ENCODE measurements at regions not wholly inside any gene's neighbourhood (a gene's known extent, or its start where the extent isn't known, plus 50 kb on each side); places are given as distances from the start of the nearest gene placed in this dataset.
A peak's percentile ranks its signal among the peaks of the same experiment; 100 is the strongest.
"Not testable (repeated sequence)": the region's sequence is repeated elsewhere in the genome, so short reads cannot be mapped to it uniquely, and the experiment has no call there.

DNA sequence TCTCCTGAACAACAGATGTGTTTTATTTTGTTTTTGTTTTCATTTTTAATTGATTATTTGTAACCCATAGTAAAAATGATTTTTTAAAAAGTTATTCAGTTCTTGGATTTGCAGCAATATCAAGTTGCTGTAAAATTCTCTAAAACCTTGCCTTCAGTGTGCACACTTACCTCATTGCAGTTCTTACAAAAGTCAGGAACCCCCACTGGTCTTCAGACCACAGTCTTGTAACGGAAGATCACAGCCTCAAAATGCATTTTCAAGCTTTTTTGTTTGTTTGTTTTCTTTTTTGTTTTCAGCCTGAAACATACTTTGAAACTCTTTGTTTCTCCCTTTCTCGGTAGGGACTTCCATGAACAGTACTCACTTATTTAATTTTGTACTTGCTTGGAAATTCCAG lies 1012.8 kb upstream of the GYPC start:
- no peak for DNase-seq

DNA sequence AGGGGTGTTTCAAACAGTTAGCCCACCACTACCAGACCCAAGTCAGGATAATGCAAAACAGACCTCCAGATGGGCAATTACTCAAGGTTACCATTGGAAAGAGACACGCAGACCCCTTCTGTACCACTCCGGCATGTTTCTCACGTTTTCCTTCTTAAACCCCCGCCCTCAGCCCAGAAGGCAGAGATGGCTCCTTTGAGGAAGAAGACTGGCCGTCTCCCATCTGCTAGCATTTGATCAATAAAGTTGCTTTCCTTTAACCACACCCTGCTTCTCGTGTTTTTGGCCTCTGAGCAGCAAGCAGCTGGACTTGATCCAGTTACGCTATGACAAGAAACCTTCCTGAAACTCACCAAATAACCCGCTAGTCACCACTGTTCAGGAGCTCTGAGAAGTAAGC lies 1012.4 kb upstream of the GYPC start:
- DNase-seq = peak; percentile 47

DNA sequence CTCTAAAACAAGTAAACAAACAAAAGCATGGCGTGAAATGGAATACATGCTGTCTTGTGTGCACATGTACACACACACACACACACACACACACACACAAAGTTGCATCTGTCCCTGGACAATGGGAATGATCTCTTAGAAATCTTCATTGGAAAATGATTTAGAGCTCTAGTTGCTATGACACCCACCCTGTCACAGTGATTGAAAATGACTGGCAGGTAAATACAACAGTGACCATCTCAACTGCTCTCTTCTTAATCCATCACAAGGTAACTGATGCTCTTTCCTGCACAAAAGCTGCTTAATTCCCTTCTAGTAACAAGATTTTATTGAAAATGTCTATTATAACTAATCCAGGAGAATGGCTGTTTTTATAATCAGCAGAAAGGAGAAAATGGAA lies 1011.7 kb upstream of the GYPC start:
- DNase-seq = no peak

DNA sequence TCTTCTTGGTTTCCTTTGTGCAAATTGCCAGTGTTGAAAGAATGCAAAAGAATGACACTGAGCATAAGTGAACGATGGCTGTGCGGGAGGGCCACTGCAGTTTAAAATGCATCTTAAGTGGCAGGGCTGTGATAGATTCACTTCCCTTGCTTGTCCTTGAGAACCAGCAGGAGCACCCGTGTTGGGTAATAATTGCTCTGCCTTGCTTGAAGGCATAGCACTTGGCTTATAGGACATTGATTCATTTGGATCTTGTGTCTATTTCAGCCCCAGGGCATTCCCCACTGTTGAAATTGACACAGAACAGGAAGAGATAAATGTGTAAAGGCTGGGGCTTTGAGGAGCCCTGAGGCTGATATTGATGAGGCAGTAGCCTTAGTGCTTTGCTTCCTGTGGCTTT lies 1003.7 kb upstream of the GYPC start:
- no peak for DNase-seq

DNA sequence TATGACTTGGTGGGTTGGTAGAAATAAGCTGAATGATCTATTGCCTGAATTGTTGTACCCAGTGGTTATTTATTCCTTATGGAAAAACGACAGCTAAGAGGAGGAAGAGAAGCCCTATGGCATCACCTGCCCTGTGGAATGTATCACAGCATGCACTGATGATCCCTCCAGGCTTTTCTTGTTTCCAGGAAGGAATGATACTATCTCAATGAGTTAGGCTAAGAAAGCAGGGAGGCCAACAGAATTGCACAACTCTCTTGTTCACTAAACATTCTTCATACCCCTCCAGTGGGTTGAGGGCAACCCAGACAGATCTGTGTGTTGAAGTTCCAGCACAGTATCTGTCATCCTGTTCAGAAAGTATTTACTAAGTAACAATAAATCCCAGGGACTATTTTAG lies 1001.7 kb upstream of the GYPC start:
- no peak for DNase-seq

DNA sequence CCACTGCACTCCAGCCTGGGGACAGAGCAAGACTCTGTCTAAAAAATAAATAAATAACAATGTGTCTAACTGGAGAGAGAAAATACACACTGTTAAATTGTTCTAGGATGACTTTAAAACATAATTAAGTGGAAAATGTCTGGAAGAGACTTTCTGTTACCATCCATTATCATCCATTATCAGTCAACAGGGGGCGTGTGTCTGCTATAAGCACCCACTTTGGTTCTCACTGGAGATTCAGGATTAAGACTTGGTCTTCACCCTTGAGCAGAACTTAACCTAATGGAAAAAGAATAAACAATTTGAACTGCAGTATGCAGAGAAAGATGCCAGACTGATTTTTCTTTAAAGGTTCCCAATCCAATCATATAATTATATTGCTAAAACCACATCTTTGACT lies 999.8 kb upstream of the GYPC start:
- DNase-seq = no peak

DNA sequence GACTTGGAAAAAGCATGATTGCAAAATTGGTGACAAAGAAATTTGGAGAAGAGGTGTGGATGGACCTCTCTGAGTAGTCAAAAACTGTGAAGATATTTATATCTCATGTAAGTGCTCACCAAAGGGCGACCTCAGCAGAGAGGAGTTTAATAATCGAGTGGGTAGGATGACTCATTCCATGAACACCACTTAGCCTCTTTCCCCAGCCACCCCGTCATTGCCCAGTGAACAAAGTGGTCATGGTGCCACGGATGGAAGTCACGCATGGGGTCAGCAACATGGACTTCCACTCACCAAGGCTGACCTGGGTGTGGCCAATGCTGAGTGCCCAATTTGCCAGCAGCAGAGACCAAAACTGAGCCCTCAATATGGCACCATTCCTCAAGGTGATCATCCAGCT lies 997.4 kb upstream of the GYPC start:
- no peak for DNase-seq

DNA sequence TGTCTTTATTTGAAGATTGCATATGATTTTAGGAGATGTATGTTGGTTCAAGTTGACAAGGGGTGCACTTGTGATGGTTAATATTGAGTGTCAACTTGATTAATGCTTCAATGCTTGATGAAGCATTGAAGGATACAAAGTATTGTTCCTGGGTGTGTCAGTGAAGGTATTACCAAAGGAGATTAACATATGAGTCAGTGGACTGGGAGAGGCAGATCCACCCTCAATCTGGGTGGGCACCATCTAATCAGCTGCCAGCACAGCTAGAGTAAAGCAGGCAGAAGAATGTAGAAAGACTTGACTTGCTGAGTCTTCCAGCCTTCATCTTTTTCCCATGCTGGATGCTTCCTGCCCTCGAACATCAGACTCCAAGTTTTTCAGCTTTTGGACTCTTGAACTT lies 995.6 kb upstream of the GYPC start:
- DNase-seq = not testable (repeated sequence)

DNA sequence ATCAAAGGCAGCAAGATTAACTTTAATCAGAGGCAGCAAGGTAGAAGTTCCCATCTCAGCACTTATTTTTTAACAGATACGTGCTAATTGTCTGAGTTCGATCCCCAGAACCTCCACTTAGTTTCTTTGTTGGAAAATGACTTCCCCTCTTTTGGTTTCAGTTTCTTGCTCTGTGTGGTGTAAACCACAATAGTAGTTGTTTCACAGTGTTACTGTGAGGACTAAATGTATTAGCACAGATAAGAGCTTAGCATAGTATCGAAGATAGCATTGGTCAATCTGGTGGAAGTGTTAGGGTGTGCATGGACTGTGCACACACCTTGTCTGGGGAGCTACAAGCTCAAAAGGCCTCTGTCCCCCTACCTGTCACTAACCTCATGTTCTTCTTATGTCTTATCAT lies 988.3 kb upstream of the GYPC start:
- no peak for DNase-seq

DNA sequence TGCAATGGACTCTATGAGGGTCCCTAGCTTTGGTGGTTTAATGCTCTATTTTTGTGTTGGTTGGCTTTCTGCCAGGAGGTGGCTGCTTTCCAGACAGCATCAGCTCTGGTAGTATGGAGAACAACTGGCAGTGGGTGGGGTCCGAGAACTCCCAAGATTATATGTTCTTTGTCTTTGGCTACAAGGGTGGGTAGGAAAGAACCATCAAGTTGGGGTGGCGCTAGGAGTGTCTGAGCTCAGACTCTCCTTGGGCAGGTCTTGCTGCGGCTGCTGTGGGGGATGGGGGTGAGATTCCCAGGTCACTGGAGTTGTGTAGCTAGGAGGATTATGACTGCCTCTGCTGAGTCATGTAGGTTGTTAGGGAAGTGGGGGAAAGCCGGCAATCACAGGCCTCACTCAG lies 976.1 kb upstream of the GYPC start:
- no peak for DNase-seq

DNA sequence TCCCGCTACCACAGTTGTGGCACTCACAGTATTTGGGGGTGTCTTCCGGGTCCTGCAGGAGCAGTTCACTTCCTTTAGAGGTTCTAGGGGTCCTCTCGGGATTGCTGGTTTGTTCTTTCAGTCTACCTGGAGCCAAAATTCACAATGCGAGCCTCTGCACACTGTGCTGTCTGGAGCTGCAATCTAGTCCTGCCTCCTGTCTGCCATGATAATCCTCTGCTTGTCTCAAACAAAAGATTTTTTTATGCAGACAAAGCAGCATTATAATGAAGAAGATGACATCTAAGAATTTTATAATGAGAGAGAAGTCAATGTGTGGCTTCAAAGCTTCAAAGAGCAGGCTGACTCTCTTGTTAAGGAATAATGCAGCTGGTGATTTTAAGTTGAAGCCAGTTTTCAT lies 975.1 kb upstream of the GYPC start:
- no peak for DNase-seq

DNA sequence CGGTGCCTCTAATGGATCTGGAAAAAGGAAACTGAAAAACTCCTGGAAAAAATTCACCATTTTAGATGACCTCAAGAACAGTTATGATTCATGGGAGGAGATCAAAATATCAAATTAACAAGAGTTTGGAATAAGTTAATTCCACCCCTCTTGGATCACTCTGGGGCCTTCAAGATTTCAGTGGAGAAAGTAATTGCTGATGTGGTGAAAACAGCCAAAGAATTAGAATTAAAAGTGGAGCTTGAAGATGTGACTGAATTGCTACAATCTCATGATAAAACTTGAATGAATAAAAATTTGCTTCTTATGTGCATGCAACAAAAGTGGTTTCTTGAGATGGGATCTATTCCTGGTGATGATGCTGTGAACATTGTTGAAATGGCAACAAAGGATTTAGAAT lies 974.4 kb upstream of the GYPC start:
- DNase-seq = no peak

DNA sequence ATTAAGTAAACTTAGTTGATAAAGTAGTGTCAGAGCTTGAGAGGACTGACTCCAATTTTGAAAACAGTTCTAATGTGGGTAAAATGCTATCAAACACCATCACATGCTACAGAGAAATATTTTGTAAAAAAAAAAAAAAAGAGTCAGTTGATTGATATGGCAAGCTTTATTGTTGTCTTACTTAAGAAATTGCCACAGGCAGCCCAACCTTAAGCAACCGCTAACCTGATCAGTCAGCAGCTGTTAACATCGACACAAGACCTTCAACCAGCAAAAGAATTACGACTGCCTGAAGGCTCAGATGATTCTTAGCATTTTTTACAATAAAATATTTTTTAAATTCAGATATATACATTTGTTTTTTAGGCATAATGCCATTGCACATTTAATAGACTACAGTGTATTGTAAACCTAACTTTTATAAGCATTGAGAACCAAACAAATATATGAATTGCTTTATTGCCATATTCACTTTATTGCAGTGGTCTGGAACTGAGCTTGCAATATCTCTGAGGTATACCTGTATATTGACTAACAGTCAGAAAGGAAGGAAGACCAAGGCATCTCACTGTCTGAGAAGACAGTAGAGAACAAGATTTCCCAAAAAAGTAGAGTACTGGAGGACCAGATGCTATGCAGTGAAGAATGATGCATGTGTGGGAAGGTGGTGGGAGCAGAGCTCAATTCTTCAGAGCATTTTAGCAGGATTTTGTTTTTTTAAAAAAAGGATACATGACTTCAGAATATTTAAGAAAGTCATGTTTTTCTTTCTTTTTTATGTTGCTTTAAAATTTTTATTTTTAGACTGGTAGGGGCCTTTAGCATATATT lies 973.8 kb upstream of the GYPC start:
- no peak for DNase-seq

DNA sequence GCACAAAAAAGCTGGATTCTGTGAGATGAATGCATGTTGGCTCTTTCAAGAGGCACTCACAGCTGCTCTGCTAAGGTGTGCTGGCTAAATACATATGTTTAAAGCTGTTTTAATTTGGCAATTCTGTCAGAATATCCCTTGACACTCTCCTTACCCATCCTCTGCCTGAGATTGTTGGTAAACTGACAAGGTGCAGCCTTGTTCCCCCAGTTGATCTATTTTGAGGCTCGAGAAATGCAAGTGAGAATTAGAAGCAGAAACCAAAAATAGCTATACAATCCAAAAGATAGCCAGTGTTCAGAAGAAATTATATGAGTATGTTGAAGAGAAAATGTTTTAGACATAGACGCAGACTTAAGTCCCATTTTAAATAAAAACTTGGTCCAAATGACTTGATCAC lies 971.7 kb upstream of the GYPC start:
- DNase-seq = no peak

DNA sequence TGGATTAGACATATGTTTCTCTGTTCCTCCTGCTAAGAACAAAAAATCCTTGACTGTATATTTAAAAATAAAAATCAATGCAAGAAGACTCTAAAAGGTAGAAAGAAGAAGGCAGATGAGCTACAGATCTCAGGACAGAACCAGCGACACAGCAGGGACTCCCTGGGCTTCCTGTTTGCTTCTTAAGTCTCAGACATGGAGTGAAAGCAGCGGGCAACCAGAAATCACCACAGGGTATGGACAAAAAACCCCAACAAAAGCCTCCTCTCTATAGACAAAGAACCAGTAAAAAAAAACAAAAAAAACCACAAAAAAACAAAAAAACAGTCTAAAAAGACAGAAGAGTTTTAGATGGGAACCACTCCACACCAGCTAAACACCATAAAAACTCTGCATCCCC lies 971.0 kb upstream of the GYPC start:
- no peak for DNase-seq

DNA sequence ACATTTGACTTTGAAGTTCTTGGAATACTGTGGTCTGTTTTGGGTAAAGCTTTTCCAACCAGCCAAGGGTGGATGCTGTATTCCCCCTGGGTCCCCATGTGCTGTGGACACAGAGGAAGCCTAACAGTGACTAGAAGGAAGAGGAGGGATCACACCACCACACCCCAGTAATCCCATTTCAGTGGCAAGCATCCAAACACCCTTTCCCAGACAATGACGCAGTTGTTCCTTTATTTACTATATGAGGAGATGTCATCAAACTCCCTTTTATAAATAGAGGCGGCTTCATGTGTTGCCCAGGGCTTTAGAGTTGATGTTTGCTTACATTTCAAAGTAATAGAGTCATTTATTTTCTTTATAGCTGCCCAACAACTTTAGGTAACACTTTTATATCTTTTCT lies 959.4 kb upstream of the GYPC start:
- DNase-seq = no peak

DNA sequence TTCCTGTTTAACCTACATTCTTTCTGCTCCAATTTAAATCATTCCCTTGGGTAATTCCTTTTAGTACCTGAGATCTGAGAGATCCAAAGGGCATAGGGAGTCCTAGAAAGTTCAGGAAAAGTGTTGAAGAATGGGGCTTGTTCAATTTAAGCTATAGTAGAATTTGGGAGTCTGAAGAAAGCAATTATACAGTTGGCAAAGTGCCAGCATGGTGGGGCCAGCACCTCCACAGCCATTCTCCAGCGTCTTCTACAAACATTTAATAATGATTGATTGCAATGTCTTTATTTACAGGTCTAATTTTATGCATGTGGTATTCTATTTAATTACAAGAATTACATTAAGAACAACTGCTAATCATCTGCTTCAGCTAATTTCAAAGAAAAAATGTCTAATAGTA lies 957.7 kb upstream of the GYPC start:
- DNase-seq = no peak

DNA sequence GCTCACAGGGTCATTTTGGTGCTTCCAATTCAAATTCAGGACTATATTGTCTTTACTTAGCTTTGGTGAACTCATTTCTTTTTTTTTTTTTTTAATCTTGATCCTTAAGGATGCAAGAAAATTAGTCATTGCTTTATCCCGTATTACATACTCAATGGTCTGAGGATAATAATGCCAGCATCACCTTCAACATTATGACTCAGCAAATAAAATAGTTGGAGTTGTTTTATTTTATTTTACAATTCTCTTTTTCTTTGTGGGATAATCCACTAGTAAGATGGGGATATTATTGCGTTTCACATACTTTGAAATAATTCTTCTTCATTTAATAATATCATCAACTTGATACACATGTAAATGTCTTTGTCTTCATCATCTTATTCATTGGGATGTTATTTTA lies 954.9 kb upstream of the GYPC start:
- no peak for DNase-seq

DNA sequence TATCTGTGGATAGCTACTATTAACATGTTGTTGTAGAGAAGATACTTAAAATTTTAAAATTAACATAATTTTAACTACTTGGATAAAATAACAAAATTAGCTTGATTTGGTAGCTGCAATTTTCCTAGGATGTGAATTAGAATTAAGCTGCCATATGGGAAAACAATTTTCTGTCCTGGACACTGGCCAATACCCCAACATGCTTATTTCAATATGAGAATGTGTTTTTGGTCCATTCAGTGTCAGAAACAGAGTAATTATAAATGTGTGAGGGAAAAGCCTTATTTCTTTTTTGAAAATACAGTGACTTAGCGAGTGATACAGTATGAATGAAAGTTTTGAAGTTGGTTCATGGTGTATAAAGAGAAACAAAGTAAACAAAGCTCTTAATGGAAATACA lies 948.3 kb upstream of the GYPC start:
- DNase-seq = no peak

DNA sequence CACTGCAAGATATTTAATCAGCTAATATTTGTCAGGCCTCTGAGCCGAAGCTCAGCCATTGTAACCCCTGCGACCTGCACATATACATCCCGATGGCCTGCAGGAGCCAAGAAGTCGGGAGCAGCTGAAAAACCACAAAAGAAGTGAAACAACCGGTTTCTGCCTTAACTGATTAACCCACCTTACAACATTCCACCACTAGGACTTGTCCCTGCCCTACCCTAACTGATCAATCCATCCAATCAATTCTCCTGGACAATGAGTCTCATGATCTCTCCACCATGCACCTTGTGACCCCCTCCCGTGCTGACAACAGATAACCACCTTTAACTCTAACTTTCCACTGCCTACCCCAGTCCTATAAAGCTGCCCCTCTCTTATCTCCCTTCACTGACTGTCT lies 945.4 kb upstream of the GYPC start:
- no peak for DNase-seq

DNA sequence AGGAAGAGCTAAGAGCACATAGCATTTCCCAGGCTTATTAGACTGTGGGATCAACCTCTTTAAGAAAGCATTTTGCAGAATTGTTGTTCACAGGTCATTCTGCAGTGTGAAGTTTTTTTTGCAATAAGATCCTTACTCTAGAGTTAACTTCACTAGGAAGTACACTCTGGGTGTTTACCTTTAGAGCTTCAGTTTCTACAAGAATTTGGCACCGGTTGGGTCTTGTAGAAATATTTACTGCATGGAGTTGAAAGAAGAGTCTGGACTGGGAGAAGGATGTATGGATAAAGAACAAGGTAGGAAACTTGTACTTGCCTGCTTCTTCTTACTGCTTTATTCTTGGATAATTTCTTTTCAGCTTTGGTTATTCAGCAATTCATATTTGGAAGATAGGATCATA lies 944.9 kb upstream of the GYPC start:
- no peak for DNase-seq

DNA sequence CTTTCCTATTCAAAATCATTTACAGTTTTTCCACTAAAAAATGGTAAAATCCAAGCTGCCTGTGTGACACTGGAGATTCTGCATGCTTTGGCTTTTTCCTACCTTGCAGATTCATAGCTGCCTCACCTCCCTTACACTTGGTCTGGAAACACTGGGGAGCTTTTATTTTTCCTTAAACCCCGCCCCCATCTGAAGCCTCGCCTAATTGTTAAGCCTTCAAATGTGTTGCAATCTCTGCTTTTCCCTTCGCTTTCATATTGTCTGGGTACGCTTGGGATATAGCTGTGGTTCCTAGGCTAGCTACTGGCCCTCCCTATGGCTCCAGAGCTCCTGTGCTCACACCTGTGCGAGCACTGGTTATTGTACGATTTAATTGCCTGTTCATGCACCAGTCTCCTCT lies 942.4 kb upstream of the GYPC start:
- no peak for DNase-seq

DNA sequence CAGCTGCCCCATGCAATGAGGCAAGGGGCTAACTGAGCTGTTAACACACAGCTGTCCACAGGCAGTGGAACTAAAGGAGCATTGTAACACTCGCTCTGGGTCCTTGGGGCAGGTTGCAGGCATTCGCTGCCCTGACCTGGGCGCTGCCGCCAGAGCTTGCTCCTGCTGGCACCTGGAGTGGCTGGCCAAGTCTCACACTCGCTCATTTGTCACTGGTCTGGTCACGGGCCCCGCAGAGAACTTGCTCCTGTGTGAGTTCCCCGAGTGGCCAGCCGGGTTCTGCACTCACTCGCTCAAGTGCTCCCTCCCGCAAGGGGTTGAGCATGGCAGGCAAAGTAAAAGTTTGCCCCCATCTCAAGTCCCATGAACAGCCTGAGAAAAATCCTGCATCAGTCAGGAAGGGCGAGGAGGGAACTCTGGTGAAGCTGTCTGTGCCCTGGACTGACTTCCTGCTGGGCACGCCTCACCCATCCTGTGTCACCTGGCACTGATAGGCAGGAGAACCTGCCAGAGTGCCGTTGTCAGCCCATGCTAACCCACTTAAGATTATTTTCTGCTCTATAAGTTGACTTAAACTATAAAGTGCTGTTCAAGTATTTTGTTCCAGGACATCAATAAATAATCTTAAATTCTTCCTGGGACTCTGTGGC lies 934.8 kb upstream of the GYPC start:
- DNase-seq = no peak

DNA sequence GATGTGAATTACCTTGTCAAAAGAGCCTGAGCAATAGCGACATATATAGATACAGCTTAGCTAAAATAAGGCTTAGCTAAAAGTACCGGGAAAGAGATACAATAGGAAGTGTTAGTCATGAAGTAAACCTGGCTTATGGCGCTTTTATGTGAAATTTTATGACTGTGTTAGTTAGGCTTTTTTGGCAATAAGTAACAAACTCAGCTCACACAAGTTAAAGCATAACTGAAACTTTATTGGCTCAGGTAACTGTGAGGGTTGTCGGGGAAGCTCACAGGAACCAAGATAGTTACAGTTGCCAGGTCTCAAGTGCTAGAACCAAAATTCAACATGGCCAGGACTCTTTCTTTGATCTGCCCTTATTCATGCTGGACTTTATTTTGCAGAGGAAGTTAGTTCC lies 925.0 kb upstream of the GYPC start:
- no peak for DNase-seq

DNA sequence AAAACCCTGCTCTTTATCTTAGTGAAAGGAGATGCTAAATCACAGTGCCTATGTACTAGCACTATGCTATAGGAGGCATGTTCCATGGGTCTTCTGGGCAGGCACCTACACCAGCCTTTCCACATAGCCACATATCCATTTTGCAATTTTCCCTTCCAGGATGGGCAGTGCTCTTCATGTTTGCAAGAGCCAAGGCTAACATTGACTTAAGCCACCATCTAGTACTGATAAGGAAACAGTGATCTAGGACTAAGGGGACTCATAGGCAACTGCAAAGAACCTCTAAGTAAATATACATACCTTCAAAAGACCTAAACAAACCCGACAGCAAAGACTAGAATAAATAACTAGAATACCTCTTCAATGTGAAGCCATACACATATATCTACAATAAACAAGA lies 919.7 kb upstream of the GYPC start:
- no peak for DNase-seq
